Stomach (tissue), 8 donors: ENCODE measurements at regions not wholly inside any gene's neighbourhood (a gene's known extent, or its start where the extent isn't known, plus 50 kb on each side); places are given as distances from the start of the nearest gene placed in this dataset.

Experiments
- DNase-seq, 2 donors: peaks; one replicate each; pipeline versions ENCODE4 v3.0.0 to v3.0.0-alpha.2; 2013 to 2019
- H3K27ac ChIP-seq, 5 donors: fragments of 200-600 bp in 4 of 5; sonication (generic) in 4 of 5; one replicate each; pipeline ENCODE4 v1.5.1; 2013 to 2019; ENCODE audit warnings: mild to moderate bottlenecking in 1 of 5, moderate library complexity in 1 of 5
- H3K27me3 ChIP-seq, 3 donors: fragments of 200-600 bp; sonication (generic); one replicate each; pipeline ENCODE4 v1.5.1; 2017 to 2019; ENCODE audit warnings: mixed run types in 1 of 3
- H3K36me3 ChIP-seq, 4 donors: fragments of 200-600 bp; sonication (generic); 1 replicate in 3 of 4; 2 replicates in 1 of 4; pipeline ENCODE4 v1.5.1; 2016 to 2019
- H3K4me1 ChIP-seq, 4 donors: fragments of 200-600 bp; sonication (generic); one replicate each; pipeline ENCODE4 v1.5.1; 2016 to 2019
- H3K4me3 ChIP-seq, 4 donors: fragments of 200-600 bp; sonication (generic) in 3 of 4; one replicate each; pipeline ENCODE4 v1.5.1; 2016 to 2019; ENCODE audit warnings: mild to moderate bottlenecking in 1 of 4
- H3K9me3 ChIP-seq, 4 donors: fragments of 200-600 bp; sonication (generic); one replicate each; pipeline ENCODE4 v1.5.1; 2016 to 2019
- EP300 ChIP-seq: sonication (generic); formaldehyde crosslinking; IDR thresholded peaks from one replicate; pipeline ENCODE4 v1.6.1; 2017; ENCODE audit warnings: antibody characterized with exemption
- POLR2A ChIP-seq, 4 donors: fragments of 450-650 bp; IDR thresholded peaks; one replicate each; pipeline ENCODE4 v1.6.1; 2016; ENCODE audit warnings: antibody characterized with exemption in 4 of 4, control low read depth in 2 of 4, mild to moderate bottlenecking in 1 of 4, moderate library complexity in 1 of 4
- POLR2AphosphoS5 ChIP-seq, 3 donors: sonication (generic); formaldehyde crosslinking; IDR thresholded peaks; one replicate each; pipeline ENCODE4 v1.6.1; 2016; ENCODE audit warnings: antibody characterized with exemption in 3 of 3
- WGBS, 5 donors: extraction: QIAGEN DNeasy Blood & Tissue Kit in 3 of 5; methylation state at CpG; one replicate each; pipeline versions ENCODE4 v1.1.5 to v1.1.7; 2013 to 2018; 5-methylcytosine and 5-hydroxymethylcytosine counted together
- intact Hi-C: fragments of 100-400 bp; cut with DNase I; formaldehyde crosslinking; loops from one replicate; pipeline ENCODE4 v1.15.1; 2023; ENCODE audit warnings: low total_unique reads
- TF ChIP-seq, protein P1 (sequence below), 7 experiments: fragments of 450-650 bp in 4 of 7; fragments of 200-600 bp in 3 of 7; sonication (generic) in 3 of 7; IDR thresholded peaks; one replicate each; pipeline ENCODE4 v1.5.1; 2016 to 2019; ENCODE audit warnings: antibody characterized with exemption in 7 of 7, control low read depth in 2 of 7, mild to moderate bottlenecking in 1 of 7
- donor health status: healthy with polysubstance abuse.
- donor health status: Bipolar disorder and iron deficiency.
- donor health status: healthy.

DNA sequence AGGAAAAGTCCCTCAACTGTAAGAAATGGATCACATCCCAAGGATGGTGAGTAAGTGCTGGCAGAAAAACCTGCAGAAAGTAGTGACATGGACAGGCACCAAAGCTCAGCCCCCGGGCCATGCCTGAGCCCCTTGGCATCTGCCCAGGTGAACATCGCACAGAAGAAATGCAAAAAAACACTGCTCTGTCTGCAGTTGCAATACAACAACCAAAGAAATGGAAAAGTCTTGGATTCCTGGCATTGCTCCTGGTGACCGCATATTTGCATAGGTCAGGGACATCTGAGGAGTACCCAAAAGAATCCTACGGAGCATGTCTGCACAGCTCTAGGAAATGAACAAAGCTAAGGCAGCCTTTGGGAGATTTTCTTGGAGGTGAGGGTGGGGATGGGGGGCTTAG is 63.1 kb upstream of the PTPRT start:
- H3K4me1 ChIP-seq = no peaks in the 10 kb centered on the region
- H3K27me3 ChIP-seq = peaks cover 0 to 4% (median 0%) of the 10 kb centered on the region in 3 donors
- no peak for TF ChIP-seq POLR2AphosphoS5 (IDR thresholded peaks at IDR 0.05)
- no peak for TF ChIP-seq POLR2A (IDR thresholded peaks at IDR 0.05)
- no peak for TF ChIP-seq EP300
- TF ChIP-seq, protein P1, sequence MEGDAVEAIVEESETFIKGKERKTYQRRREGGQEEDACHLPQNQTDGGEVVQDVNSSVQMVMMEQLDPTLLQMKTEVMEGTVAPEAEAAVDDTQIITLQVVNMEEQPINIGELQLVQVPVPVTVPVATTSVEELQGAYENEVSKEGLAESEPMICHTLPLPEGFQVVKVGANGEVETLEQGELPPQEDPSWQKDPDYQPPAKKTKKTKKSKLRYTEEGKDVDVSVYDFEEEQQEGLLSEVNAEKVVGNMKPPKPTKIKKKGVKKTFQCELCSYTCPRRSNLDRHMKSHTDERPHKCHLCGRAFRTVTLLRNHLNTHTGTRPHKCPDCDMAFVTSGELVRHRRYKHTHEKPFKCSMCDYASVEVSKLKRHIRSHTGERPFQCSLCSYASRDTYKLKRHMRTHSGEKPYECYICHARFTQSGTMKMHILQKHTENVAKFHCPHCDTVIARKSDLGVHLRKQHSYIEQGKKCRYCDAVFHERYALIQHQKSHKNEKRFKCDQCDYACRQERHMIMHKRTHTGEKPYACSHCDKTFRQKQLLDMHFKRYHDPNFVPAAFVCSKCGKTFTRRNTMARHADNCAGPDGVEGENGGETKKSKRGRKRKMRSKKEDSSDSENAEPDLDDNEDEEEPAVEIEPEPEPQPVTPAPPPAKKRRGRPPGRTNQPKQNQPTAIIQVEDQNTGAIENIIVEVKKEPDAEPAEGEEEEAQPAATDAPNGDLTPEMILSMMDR (IDR thresholded peaks at IDR 0.05) = no peak
- WGBS, 5 donors = 68 to 85% (median 71%) methylated on average over 4 of the region's 4 CpGs
- H3K27ac ChIP-seq = no peak overlapping the region
- H3K9me3 ChIP-seq = no peaks in the 10 kb centered on the region
- intact Hi-C loops = no loop called here
- no peak for DNase-seq
- no peaks in the 10 kb centered on the region for H3K36me3 ChIP-seq
- no peak overlapping the region for H3K4me3 ChIP-seq

- TF ChIP-seq, protein P1 (IDR thresholded peaks at IDR 0.05) = no peak
- TF ChIP-seq POLR2A (IDR thresholded peaks at IDR 0.05) = no peak
- TF ChIP-seq POLR2AphosphoS5 (IDR thresholded peaks at IDR 0.05) = no peak
- TF ChIP-seq EP300 = no peak
- H3K4me3 ChIP-seq = no peak overlapping the region
- 70 to 85% (median 79%) methylated on average over 2 of the region's 2 CpGs for WGBS, 5 donors
- H3K27me3 ChIP-seq = peaks cover 0 to 21% (median 0%) of the 10 kb centered on the region in 3 donors
- H3K27ac ChIP-seq = no peak overlapping the region
- H3K4me1 ChIP-seq = no peaks in the 10 kb centered on the region
- DNase-seq = no peak
- intact Hi-C loops = no loop called here
- H3K9me3 ChIP-seq = no peaks in the 10 kb centered on the region
- H3K36me3 ChIP-seq = no peaks in the 10 kb centered on the region
These were observed 58.6 kb upstream of the PTPRT start for GRCh38 chr20:43248341-43248740.

DNA sequence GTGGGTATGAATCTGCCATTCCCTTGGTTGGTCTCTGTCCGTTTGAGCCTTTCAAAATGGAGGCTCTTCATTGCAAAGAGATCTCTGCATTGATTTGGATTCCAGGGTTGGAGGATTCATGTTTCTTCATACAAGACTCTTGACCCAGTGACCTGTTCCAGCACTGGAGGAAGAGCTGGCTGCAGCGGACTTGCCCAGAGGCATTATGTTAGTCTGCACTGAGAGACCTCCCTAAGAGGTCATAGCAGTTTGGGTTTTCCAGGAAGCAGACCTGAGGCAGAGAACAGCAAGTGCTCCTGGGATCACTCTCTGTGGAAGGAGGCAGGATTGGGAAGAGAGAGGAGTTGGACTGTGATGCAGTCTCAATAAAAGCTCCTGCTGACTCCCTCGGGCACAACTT is 57.7 kb upstream of the PTPRT start:
- H3K27ac ChIP-seq = no peak overlapping the region
- no peaks in the 10 kb centered on the region for H3K4me1 ChIP-seq
- WGBS, 5 donors = 47 to 60% (median 58%) methylated on average over 3 of the region's 3 CpGs
- DNase-seq = no peak
- H3K4me3 ChIP-seq = no peak overlapping the region
- peaks cover 0 to 26% (median 0%) of the 10 kb centered on the region in 3 donors for H3K27me3 ChIP-seq
- no peaks in the 10 kb centered on the region for H3K36me3 ChIP-seq
- TF ChIP-seq POLR2AphosphoS5 (IDR thresholded peaks at IDR 0.05) (no peak), POLR2A (IDR thresholded peaks at IDR 0.05) (no peak), EP300 (no peak)
- TF ChIP-seq, protein P1 (IDR thresholded peaks at IDR 0.05) = no peak
- intact Hi-C loops = no loop called here
- H3K9me3 ChIP-seq = no peaks in the 10 kb centered on the region

DNA sequence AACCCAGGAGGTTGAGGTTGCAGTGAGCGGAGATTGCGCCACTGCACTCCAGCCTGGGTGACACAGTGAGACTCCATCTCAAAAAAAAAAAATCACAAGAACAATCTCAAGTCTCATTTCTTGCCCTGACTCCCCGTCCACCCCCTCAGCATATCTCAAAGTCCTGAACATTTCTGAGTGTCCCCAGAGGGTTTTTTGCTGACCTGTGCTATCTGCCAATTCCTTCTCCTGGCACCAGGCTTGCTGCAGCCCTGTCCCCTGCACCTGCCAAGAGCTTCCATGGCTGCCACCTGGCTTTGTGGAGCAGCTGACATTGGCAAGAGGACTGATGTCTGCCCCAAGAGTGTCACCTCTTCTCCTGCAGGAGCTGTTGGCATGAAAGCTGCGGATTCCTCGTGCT is 54.9 kb upstream of the PTPRT start:
- Histone ChIP-seq H3K36me3 (no peaks in the 10 kb centered on the region), H3K4me3 (no peak overlapping the region), H3K27ac (no peak overlapping the region), H3K4me1 (no peaks in the 10 kb centered on the region), H3K9me3 (no peaks in the 10 kb centered on the region), H3K27me3 (peaks cover 0 to 35% (median 0%) of the 10 kb centered on the region in 3 donors)
- WGBS, 5 donors = 70 to 84% (median 81%) methylated on average over 4 to 5 of the region's 5 CpGs
- TF ChIP-seq EP300 = no peak
- TF ChIP-seq POLR2A (IDR thresholded peaks at IDR 0.05) = no peak
- TF ChIP-seq POLR2AphosphoS5 (IDR thresholded peaks at IDR 0.05) = no peak
- TF ChIP-seq, protein P1 (IDR thresholded peaks at IDR 0.05) = no peak
- no peak for DNase-seq
- intact Hi-C loops = no loop called here
